GM21526 (cell line): ENCODE measurements at regions not wholly inside any gene's neighbourhood (a gene's known extent, or its start where the extent isn't known, plus 50 kb on each side); places are given as distances from the start of the nearest gene placed in this dataset.
"Not testable (repeated sequence)": the region's sequence is repeated elsewhere in the genome, so short reads cannot be mapped to it uniquely, and the experiment has no call there.

Experiments used
- ATAC-seq: cut with Tn5 transposase; IDR thresholded peaks from one replicate; pipeline ENCODE4 v1.9.1; 2021; ENCODE audit warnings: moderate library complexity; ENCODE audit not compliant: unreplicated experiment, low FRiP score

DNA sequence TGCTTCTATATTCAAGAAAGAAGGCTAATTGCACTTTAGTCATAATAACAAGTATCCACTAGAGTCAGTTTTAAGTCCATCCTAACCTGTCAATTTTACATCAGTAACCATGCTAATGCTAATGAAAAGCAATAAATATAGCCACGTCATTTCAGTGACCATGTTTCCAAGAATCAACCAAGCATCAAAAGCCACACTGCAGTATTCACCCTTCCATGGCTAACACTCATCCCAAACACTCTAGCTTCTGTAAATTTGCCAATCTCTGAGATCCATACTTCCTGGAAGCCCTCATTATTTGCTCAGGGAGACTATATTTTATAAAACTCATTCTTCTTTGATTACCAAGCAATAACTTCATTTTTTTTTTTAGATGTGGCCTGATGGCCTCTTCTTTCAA, 712.0 kb downstream of the CETN3 start:
- ATAC-seq, result no peak

DNA sequence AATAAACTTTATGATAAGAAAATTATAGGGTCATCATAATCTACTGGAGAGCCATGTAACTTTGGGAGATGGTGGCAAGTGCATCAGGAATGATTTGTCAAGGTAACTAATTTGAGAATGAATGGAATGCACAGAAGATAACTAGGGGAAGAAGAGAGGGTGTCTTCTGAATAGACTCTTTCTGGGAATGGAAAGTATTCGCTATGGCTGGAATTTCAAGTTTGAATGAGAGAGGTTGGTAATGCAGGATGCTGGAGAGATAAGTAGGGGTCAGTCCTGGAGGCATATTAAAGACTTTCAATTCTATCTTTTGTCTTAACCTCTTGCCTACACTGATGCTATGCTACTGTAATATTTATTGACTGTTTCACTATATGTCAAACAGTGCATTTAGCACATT, 714.2 kb downstream of the CETN3 start:
- no peak for ATAC-seq

DNA sequence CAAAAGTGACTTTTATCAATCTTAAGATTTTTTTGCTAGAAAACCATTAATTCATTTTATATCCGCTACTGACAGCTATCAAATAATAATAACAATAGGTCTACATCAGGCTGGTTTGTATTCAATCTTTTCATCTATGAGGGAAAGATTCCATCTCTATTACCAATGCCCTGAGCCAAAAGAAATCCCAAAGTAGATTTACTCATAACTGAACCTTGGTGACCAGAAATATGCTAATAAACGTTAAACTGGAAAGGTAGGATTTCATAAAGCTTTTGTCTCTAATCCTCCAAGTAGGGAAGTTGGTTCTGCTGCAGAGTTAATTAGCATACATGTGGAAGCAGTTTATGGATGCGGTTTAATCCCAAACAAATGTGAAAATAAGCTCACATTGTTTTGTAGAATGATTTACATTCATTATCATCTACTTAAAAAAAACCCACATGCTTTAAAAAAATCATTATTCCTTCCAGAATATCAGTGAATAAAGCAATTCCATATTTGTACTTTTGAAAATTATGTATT, 715.5 kb downstream of the CETN3 start:
- ATAC-seq, result no peak

DNA sequence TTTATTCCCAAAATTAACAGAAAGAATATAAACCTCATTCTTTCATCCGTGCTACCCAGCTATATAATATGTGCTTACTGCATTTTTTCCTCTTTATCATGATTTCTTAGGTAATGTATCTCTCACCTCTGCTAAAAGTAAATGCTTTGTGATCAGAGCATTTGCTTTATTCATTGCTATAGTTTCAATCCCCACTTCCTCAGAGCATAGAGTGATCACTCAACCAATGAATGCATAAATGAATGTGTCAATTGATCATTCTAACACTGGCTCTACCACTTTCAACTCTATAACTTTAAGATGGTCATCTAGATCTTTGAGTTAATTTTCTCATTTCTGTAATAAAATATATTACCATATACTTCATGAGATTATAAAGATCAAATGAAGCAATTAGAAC, 719.2 kb downstream of the CETN3 start:
- ATAC-seq, result no peak

DNA sequence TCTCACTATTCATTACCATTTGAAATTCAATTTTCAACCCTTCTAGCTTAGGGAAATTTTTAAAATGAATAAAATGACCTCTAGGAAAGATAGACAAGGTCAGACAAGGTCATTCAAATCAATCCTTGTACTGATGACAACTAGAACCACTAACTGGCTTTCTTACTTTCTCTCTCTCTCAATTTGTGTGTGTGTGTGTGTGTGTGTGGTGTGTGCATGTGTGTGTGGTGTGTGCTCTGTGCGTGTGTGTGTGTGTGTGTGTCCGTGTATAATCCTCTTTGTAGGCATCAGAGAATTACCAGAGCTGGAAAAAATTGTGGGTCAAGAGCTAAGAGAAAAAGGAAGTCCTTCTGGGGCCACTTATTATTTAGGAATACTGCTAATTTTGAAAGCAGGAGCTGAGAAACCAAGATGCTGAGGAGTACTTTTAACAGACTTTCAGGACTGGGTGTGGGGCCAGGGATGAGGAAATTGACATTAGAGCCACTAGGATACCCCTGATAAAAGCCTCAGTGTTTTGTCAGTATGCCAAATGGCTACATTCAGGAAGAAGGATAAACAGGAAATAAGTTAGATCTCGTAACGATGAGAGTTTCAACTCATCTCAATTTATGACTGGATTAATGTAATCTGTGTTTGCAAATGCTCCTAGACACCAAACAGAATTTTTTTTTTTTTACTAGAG, 723.3 kb downstream of the CETN3 start:
- no peak for ATAC-seq

DNA sequence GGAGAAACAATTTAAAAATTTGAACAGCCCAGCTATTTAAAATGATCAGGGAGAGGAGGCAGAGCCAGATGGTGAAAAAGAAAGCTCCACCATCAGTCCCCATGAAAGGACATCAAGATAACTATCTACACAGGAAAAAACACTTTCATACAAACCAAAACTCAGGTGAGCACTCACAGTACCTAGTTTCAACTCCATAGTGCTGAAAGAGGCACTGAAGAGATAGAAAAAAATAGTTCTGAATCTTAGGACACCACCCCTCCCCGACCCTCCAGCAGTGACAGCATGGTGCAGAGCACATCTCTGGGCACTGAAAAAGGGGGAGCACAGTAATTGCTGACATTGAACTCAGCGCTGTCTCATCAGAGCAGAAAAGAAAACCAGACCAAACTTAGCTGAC, 732.9 kb downstream of the CETN3 start:
- ATAC-seq, result no peak

DNA sequence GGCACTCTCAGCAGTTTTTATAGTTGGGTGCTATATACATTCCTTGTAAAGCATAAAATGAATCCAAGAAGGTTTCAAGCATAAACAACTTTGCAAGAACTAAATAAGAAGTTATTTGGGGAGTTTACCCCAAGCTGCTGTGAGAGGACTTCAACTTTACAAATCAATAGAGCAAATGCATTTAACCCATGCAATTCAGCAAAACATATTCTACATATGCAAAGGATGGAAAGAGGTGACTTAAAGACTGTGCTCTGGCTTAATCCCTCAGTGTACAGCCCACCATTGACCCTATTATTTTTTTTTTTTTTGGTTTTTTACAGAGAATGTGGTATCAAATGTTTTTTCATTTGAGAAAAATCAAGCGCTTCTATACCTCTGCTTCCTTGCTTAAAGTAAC, 736.5 kb downstream of the CETN3 start:
- no peak for ATAC-seq

DNA sequence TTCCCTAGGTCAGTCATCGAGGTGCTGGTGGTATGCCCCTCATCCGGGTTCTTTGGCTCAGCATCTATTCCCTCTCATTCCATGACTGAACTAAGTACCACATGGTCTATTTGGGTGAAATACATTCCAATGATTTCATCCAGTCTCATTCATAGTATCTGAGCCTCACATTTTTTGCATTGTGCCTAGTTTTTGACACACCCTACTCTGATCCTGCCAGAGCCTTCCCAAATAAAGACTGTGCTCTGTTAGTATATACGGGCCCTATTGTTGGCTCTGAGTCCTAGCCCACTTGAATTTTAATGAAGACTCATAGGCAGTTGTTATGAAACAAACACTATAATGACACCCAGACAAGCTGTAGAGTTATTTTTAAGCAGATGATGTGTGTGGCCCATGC, 740.7 kb downstream of the CETN3 start:
- ATAC-seq, result no peak

DNA sequence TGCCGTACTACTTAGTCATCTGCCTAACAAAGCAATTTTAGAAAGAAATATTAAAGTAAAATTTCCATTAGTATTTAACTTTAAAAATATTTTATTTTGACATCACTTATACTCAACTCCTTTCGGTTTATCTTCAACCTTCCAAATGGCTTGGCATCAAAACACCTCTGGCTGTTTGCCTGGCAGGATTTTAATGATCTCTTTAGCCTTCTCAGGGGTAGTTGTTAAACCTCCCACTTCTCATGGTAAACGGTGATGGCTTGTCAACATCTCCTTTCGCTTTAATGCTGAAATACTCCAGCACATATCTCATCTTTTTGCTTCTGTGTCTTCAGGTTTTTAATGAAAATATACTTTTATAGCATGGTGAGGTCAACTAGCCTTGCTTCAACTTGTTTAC, 747.1 kb downstream of the CETN3 start:
- no peak for ATAC-seq

DNA sequence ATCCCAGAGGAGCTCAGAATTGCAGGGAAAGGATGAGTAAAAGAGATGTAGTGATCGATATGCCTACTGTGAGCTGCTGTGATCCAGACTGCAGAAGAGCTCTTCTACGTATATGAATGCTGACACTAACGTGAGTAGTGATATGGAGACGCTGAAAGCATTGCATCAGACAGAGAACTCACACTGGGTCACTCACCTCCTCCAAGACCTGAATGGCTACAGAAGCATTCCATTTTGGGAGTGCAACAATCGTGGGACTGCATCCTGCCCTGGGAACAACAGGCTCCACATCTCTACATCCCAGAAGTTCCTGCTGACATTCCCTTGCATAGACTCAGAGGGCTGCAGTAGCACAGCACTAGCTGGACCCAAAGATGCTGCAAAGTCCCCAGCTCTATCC, 755.9 kb upstream of the MEF2C start:
- ATAC-seq, result no peak

DNA sequence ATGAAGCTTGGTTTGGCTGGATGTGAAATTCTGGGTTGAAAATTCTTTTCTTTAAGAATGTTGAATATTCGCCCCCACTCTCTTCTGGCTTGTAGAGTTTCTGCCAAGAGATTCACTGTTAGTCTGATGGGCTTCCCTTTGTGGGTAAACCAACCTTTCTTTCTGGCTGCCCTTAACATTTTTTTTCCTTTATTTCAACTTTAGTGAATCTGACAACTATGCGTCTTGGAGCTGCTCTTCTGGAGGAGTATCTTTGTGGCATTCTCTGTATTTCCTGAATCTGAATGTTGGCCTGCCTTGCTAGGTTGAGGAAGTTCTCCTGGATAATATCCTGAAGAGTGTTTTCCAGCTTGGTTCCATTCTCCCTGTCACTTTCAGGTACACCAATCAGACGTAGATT, 751.2 kb upstream of the MEF2C start:
- not testable (repeated sequence) for ATAC-seq

DNA sequence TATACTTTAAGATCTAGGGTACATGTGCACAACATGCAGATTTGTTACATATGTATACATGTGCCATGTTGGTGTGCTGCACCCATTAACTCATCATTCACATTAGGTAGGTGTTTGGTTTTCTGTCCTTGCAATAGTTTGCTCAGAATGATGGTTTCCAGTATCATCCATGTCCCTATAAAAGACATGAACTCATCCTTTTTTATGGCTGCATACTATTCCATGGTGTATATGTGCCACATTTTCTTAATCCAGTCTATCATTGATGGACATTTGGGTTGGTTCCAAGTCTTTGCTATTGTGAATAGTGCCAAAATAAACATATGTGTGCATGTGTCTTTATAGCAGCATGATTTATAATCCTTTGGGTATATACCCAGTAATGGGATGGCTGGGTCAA, 747.1 kb upstream of the MEF2C start:
- ATAC-seq, result not testable (repeated sequence)

DNA sequence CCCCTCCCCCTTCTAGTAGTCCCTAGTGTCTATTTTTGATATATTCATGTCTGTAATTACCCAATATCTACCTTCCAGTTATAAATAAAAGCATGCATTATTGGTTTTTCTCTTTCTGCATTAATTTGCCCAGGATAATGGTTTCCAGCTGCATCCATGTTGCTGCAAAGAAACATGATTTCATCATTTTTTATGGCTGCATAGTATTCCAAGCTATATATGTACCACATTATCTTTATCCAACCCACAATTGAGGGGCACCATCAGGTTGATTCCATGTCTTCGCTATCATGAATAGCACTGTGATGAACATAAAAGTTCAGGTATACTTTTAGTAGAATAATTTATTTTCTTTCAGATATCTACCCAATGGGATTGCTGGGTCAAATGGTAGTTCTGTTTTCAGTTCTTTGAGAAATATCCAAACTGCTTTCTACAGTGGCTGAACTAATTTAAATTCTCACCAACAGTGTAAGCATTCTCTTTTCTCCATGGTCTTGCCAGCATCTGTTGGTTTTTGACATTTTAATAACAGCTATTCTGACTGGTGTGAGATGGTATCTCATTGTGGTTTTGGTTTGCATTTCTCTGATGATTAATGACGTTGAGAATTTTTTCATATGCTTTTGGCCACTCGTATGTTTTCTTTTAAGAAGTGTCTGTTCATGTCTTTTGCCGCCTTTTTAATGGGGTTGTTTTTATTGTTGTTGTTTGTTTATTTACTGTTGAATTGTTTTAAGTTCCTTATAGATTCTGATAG, 746.1 kb upstream of the MEF2C start:
- no peak for ATAC-seq

DNA sequence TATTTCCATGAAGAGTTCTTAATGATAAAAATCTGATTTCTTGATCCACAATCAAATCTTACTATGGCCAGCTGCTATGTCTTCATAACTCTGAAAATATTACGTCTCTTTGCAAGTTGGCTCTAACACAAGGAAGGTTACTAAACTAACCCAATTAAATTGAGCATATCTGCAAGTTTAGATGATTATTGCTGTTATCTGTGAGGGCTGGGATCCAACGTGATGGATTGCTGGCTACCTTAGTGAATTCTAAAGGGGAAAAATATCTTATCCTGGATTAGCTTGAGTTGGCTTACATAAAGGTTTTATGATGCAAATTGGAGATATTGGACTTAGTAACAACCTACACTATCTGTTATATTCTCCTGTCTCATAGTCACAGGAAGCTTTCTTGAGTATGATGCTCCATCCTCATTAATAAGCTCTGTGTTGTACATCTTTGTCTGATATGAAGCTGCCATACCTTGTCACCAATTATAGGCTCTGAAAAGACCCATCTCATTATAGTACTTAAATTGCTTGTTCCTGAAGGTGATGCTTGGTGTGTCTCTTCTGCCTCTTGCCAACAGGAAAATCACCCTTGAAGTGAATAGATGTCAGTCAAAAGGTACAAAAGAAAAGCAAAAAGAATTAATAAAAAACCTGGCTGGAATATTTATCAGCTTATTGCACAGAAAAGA, 733.0 kb upstream of the MEF2C start:
- no peak for ATAC-seq

DNA sequence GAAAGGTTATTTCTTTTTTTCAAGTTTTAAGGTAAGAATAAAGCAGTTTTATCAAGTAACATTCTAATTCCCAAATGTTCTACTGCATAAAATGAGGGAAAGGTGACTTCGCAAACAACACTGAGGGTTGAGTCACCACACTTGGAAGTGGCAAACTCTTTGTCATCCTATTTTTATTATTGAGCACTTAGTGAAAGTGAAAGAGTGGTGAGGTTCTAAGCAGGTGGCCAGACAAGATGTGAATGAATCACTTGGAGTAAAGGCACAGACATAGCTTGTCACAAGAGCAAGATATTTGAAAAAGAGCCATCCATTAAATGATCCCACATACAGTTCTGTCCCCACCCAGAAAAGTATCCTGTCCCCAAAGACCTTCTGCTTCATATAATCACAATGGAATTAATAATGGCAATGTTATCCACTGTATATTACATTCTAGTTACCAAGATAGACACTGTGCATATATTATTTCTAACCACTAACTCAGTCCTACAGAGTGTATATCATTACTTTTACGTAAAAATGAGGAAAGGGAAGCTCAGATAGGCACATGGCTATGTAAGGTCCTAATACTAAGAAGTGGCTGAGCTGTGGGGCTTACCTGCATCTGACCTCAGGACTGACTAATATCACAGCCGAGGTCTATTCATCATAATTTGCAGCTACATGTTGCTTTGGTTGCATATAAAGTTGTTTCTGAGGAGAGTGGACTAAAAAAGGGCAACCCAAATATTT, 730.4 kb upstream of the MEF2C start:
- ATAC-seq, result peak; percentile 75

DNA sequence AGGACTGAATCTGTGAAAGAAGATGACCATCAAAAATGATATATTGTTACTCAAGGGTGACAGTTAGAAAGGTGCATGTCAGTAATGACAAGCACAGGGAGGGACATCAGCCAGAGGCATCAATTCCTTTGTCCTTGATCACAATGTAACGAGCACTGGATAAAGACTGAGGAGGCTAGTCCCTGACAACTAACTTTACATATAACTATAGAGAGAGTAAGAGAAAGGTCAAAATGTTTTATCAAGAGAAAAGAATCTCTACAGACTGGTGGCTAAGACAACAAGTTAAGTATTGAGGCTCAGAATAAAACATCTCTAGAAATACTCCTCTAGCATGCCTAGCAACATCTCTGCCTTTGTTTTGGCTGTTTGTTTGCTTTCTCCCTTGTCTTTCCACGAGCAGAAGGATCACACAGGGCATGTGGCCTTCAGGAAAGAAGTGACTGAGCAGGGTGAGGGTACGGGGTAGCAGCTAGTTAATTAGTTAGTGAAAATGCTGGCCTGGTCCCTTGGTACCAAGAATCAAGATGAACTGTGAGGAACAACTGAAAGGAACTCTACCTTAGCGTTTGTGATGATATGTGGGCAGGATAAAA, 724.1 kb upstream of the MEF2C start:
- no peak for ATAC-seq

DNA sequence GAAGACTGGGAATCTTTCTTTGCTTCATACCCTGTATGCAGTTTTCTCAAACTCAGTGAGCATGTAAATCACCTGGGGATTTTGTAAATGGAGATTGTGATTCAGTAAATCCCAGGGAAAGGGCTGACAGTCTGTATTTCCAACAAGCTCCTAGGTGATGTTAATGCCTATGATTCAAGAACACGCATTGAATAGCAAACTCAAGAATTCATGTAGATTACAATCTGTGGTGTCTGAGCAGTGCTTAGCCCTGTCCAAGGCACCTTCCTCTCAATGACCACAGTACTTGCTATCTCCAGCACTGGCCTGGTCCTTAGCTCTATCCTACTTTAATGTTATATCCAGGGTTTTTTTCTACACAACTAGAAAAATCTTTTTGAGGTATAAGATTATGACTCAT, 721.4 kb upstream of the MEF2C start:
- ATAC-seq, result no peak

DNA sequence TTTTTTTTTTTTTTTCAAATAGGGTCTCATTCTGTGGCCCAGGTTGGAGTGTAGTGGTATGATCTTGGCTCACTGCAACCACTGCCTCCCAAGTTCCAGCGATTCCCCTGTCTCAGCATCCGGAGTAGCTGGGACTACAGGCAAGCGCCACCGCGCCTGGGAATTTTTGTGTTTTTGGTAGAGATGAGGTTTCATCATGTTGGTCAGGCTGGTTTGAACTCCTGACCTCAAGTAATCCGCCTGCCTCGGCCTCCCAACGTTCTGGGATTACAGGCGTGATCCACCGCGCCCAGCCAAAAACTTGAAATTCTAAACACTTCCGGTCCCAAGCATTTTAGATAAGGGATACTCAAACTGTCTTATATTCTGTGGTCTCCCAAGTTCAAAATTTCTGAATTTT, 718.9 kb upstream of the MEF2C start:
- ATAC-seq, result no peak

DNA sequence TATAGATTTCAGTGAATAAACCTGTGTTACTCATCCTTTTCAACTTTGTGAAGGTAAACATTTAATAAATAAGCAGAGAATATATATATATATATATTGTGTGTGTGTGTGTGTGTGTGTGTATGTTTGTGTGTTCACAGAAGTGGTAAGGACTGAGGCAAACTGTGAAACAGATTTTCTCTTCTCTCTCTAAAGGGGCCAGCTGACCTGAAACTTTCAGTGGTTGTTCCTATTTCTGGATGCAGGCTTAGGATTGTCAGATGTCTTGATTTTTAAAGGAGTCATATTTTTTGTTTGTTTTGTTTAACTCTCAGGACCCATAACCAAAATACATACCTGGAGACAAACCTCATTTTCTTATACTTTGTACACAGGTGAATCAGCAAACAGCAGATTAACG, 714.9 kb upstream of the MEF2C start:
- ATAC-seq, result peak; percentile 61

DNA sequence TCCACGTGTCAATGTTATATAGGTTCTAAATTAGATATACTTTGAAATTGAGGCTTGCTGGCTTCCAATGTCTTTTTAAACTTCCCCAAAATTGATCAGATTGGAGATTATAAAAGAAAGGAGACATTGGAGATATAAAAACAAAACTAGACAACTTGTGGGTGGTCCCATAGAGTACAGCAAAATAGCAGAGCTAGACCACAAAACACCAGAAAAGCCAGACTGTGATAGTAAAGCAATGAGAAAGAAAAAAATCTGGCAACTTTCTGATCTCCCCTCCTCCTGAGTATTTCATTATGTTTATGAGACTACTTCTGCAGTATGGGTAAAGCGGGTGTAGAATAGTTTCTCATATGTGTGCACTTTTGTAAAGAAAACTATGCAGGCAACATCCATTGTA, 713.8 kb upstream of the MEF2C start:
- no peak for ATAC-seq

DNA sequence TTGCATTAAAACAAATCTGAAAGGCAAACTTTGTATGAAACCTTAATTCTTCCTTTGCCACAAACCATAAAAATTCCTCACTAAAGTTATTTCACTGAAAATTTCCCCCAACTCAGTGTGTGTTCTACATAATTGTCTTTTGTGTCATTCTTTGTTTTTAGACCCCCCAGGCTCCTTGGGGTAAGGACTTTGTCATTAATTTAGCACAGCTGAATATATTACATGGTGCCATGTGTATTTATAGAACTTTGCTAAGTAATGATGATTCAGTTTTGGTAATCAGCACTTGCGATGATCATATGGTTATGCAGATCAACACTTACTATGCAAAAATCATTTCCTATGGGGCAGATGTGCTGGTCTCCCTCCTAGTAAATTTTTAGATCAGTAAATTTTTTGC, 712.1 kb upstream of the MEF2C start:
- no peak for ATAC-seq
